ENCODE measurements at regions not wholly inside any gene's neighbourhood (a gene's known extent, or its start where the extent isn't known, plus 50 kb on each side); places are given as distances from the start of the nearest gene placed in this dataset.
A peak's percentile ranks its signal among the peaks of the same experiment; 100 is the strongest.

GRCh38 chr7:130996833-130997231 is 262.8 kb upstream of the KLF14 start:
- Histone ChIP-seq H2AFZ (ENCODE audit: insufficient read depth, low read depth, low read length, poor library complexity, severe bottlenecking) (no peak overlapping the region), H3K27me3 (ENCODE audit: control insufficient read depth in 2 of 2, insufficient read depth in 2 of 2, low read length in 2 of 2) (no peaks in the 10 kb centered on the region), H3K36me3 (replicated peaks in 1 of 2; ENCODE audit: control insufficient read depth in 1 of 2, insufficient read depth in 2 of 2, low read length in 2 of 2) (no peaks in the 10 kb centered on the region), H3K4me1 (ENCODE audit: control insufficient read depth in 1 of 2, insufficient read depth in 2 of 2, low read length in 2 of 2) (no peaks in the 10 kb centered on the region), H3K9ac (ENCODE audit: insufficient read depth, low read length, poor library complexity, severe bottlenecking) (no peak overlapping the region), H3K4me2 (replicated peaks; ENCODE audit: extremely low read depth, low read length, poor library complexity, severe bottlenecking) (no peak overlapping the region), H3K27ac (ENCODE audit: low read depth in 1 of 2, low read length in 2 of 2) (no peak overlapping the region), H4K20me1 (ENCODE audit: insufficient read depth, low read length) (peaks cover 98% of the 10 kb centered on the region), H3K9me3 (replicated peaks in 1 of 2; ENCODE audit: control insufficient read depth in 1 of 2, insufficient read depth in 1 of 2, low read length in 2 of 2) (no peaks in the 10 kb centered on the region), H3K4me3 (replicated peaks in 1 of 3; ENCODE audit: low read depth in 2 of 3, low read length in 3 of 3) (no peak overlapping the region), H3K79me2 (ENCODE audit: insufficient read depth, low read length) (no peaks in the 10 kb centered on the region)
- TF ChIP-seq CTCF (IDR thresholded peaks at IDR 0.05) = no peak
- no peaks in the 10 kb centered on the region for H3K9me3 Mint-ChIP-seq
- H3K36me3 Mint-ChIP-seq = peaks cover 11 to 13% of the 10 kb centered on the region in 2 donors
- H3K27ac Mint-ChIP-seq = no peak overlapping the region
- H3K4me3 Mint-ChIP-seq = no peak overlapping the region
- H3K4me1 Mint-ChIP-seq = peaks cover 9% of the 10 kb centered on the region
- intact Hi-C loops (cut with micrococcal nuclease) = no loop called here
- DNase-seq = no peak
- WGBS (ENCODE audit: insufficient coverage) = no CpG with 5 or more reads among the region's 6 CpGs
- H3K27me3 Mint-ChIP-seq (ENCODE audit: low read depth in 3 of 3) = peaks cover 0 to 2% (median 0%) of the 10 kb centered on the region in 3 donors

GRCh38 chr7:130998993-130999602 is 265.1 kb upstream of the KLF14 start:
- no peak for TF ChIP-seq CTCF (IDR thresholded peaks at IDR 0.05)
- Mint-ChIP-seq H3K27me3 (ENCODE audit: low read depth in 3 of 3) (peaks cover 0 to 2% (median 0%) of the 10 kb centered on the region in 3 donors), H3K27ac (peak overlapping the region in 3 of 7 donors; percentile 10 to 36 (median 21)), H3K9me3 (peaks cover 0 to 5% (median 0%) of the 10 kb centered on the region in 7 donors), H3K4me1 (peaks cover 10% of the 10 kb centered on the region), H3K36me3 (peaks cover 3 to 8% of the 10 kb centered on the region in 2 donors), H3K4me3 (no peak overlapping the region)
- Histone ChIP-seq H3K9ac (ENCODE audit: insufficient read depth, low read length, poor library complexity, severe bottlenecking) (no peak overlapping the region), H3K4me2 (replicated peaks; ENCODE audit: extremely low read depth, low read length, poor library complexity, severe bottlenecking) (no peak overlapping the region), H3K27ac (ENCODE audit: low read depth in 1 of 2, low read length in 2 of 2) (no peak overlapping the region), H3K4me1 (ENCODE audit: control insufficient read depth in 1 of 2, insufficient read depth in 2 of 2, low read length in 2 of 2) (peaks cover 0 to 2% of the 10 kb centered on the region in 2 donors), H3K9me3 (replicated peaks in 1 of 2; ENCODE audit: control insufficient read depth in 1 of 2, insufficient read depth in 1 of 2, low read length in 2 of 2) (no peaks in the 10 kb centered on the region), H3K27me3 (ENCODE audit: control insufficient read depth in 2 of 2, insufficient read depth in 2 of 2, low read length in 2 of 2) (no peaks in the 10 kb centered on the region), H4K20me1 (ENCODE audit: insufficient read depth, low read length) (peaks cover 95% of the 10 kb centered on the region), H2AFZ (ENCODE audit: insufficient read depth, low read depth, low read length, poor library complexity, severe bottlenecking) (no peak overlapping the region), H3K4me3 (replicated peaks in 1 of 3; ENCODE audit: low read depth in 2 of 3, low read length in 3 of 3) (no peak overlapping the region), H3K79me2 (ENCODE audit: insufficient read depth, low read length) (no peaks in the 10 kb centered on the region), H3K36me3 (replicated peaks in 1 of 2; ENCODE audit: control insufficient read depth in 1 of 2, insufficient read depth in 2 of 2, low read length in 2 of 2) (no peaks in the 10 kb centered on the region)
- no peak for DNase-seq
- intact Hi-C loops (cut with micrococcal nuclease) = no loop called here
- WGBS (ENCODE audit: insufficient coverage) = no CpG with 5 or more reads among the region's 3 CpGs

Data from CD14-positive monocyte (primary cell).